Jurkat, Clone E6-1 (cell line): ENCODE measurements at regions not wholly inside any gene's neighbourhood (a gene's known extent, or its start where the extent isn't known, plus 50 kb on each side); places are given as distances from the start of the nearest gene placed in this dataset.

ENCODE experiments used
- DNase-seq: peaks from one replicate; pipeline ENCODE4 v3.0.0-alpha.2; 2011; ENCODE audit warnings: low read depth, low spot score
- H3K4me3 ChIP-seq: 2 replicates; pipeline ENCODE4 v1.5.1; 2011; ENCODE audit warnings: mild to moderate bottlenecking, low read length, control low read depth, moderate library complexity

- no peak for DNase-seq
- H3K4me3 ChIP-seq: no peak overlapping the region
Observed at GRCh38 chr17:83144421-83145357, 65.3 kb downstream of the METRNL start.

- DNase-seq: no peak
- no peak overlapping the region for H3K4me3 ChIP-seq
Observed at GRCh38 chr17:83145358-83145738, 65.9 kb downstream of the METRNL start.

- no peak overlapping the region for H3K4me3 ChIP-seq
- no peak for DNase-seq
Observed at GRCh38 chr17:83145831-83146230, 66.4 kb downstream of the METRNL start.

GRCh38 chr17:83146347-83146746, 66.9 kb downstream of the METRNL start:
- no peak for DNase-seq
- H3K4me3 ChIP-seq: no peak overlapping the region

GRCh38 chr17:83147280-83147679, 67.9 kb downstream of the METRNL start:
- DNase-seq: no peak
- H3K4me3 ChIP-seq: no peak overlapping the region

- H3K4me3 ChIP-seq: no peak overlapping the region
- DNase-seq: no peak
Observed at GRCh38 chr17:83148317-83149028, 69.1 kb downstream of the METRNL start.

- no peak for DNase-seq
- H3K4me3 ChIP-seq: no peak overlapping the region
Observed at GRCh38 chr17:83149029-83149725, 69.8 kb downstream of the METRNL start.

GRCh38 chr17:83149761-83150251, 70.4 kb downstream of the METRNL start:
- no peak overlapping the region for H3K4me3 ChIP-seq
- no peak for DNase-seq

GRCh38 chr17:83150369-83151055, 71.1 kb downstream of the METRNL start:
- DNase-seq: no peak
- no peak overlapping the region for H3K4me3 ChIP-seq

GRCh38 chr17:83151056-83151441, 71.6 kb downstream of the METRNL start:
- no peak for DNase-seq
- no peak overlapping the region for H3K4me3 ChIP-seq

GRCh38 chr17:83151442-83152226, 72.2 kb downstream of the METRNL start:
- no peak for DNase-seq
- H3K4me3 ChIP-seq: no peak overlapping the region

GRCh38 chr17:83152227-83152744, 72.9 kb downstream of the METRNL start:
- no peak overlapping the region for H3K4me3 ChIP-seq
- no peak for DNase-seq

GRCh38 chr17:83152745-83153611, 73.6 kb downstream of the METRNL start:
- no peak for DNase-seq
- no peak overlapping the region for H3K4me3 ChIP-seq

- no peak overlapping the region for H3K4me3 ChIP-seq
- no peak for DNase-seq
Observed at GRCh38 chr17:83153681-83154310, 74.4 kb downstream of the METRNL start.

- DNase-seq: no peak
- H3K4me3 ChIP-seq: no peak overlapping the region
Observed at GRCh38 chr17:83154311-83155127, 75.1 kb downstream of the METRNL start.
